Neural progenitor cell (in vitro differentiated cells): ENCODE measurements at regions not wholly inside any gene's neighbourhood (a gene's known extent, or its start where the extent isn't known, plus 50 kb on each side); places are given as distances from the start of the nearest gene placed in this dataset.

Experiments used
- DNase-seq: peaks from one replicate; pipeline ENCODE4 v3.0.0-alpha.2; 2016; ENCODE audit warnings: low spot score
- H2AFZ ChIP-seq: fragments of 200-600 bp; sonication (generic); replicated peaks from 2 replicates; pipeline ENCODE4 v1.6.1; 2016; ENCODE audit warnings: antibody characterized with exemption
- H3F3A ChIP-seq: fragments of 200-600 bp; sonication (generic); 2 replicates; pipeline ENCODE4 v1.6.1; 2016; ENCODE audit warnings: antibody characterized with exemption, low read depth
- H3K27ac ChIP-seq: fragments of 200-600 bp; sonication (generic); 2 replicates; pipeline ENCODE4 v1.5.1; 2016; ENCODE audit warnings: mild to moderate bottlenecking
- H3K27me3 ChIP-seq: fragments of 200-600 bp; sonication (generic); 2 replicates; pipeline ENCODE4 v1.6.1; 2016; ENCODE audit warnings: mild to moderate bottlenecking, moderate library complexity
- H3K36me3 ChIP-seq: fragments of 200-600 bp; sonication (generic); 2 replicates; pipeline ENCODE4 v1.5.1; 2016
- H3K4me1 ChIP-seq: fragments of 200-600 bp; sonication (generic); 2 replicates; pipeline ENCODE4 v1.6.1; 2016; ENCODE audit warnings: mixed run types
- H3K4me2 ChIP-seq: fragments of 200-600 bp; sonication (generic); 2 replicates; pipeline ENCODE4 v1.6.1; 2016
- H3K4me3 ChIP-seq: fragments of 200-600 bp; sonication (generic); 2 replicates; pipeline ENCODE4 v1.5.1; 2016
- H3K79me2 ChIP-seq: fragments of 200-600 bp; sonication (generic); 2 replicates; pipeline ENCODE4 v1.6.1; 2016; ENCODE audit warnings: low read depth
- H3K9ac ChIP-seq: fragments of 200-600 bp; sonication (generic); 2 replicates; pipeline ENCODE4 v1.6.1; 2016
- H3K9me3 ChIP-seq: fragments of 200-600 bp; sonication (generic); 2 replicates; pipeline ENCODE4 v1.5.1; 2016; ENCODE audit warnings: low read depth
- H4K20me1 ChIP-seq: fragments of 200-600 bp; sonication (generic); 2 replicates; pipeline ENCODE4 v1.6.1; 2016; ENCODE audit warnings: low read depth
- H3K27ac Mint-ChIP-seq: 3 replicates; pipeline ENCODE4 v1.8.0; 2021; ENCODE audit warnings: mixed read lengths
- H3K27me3 Mint-ChIP-seq: 2 replicates; pipeline ENCODE4 v1.8.0; 2022; ENCODE audit warnings: low read depth, mild to moderate bottlenecking, inconsistent platforms, moderate library complexity, mixed read lengths; ENCODE audit not compliant: insufficient read depth
- H3K36me3 Mint-ChIP-seq: 3 replicates; pipeline ENCODE4 v1.8.0; 2021; ENCODE audit warnings: mixed read lengths
- H3K4me1 Mint-ChIP-seq: 3 replicates; pipeline ENCODE4 v1.8.0; 2021; ENCODE audit warnings: mixed read lengths
- H3K4me3 Mint-ChIP-seq: 3 replicates; pipeline ENCODE4 v1.8.0; 2021; ENCODE audit warnings: mild to moderate bottlenecking, moderate library complexity, mixed read lengths
- H3K9me3 Mint-ChIP-seq: 3 replicates; pipeline ENCODE4 v1.8.0; 2020; ENCODE audit warnings: mixed read lengths
- CTCF ChIP-seq: fragments of 200-600 bp; sonication (generic); IDR thresholded peaks from 2 replicates; pipeline ENCODE4 v1.5.1; 2017; ENCODE audit warnings: antibody characterized with exemption, mild to moderate bottlenecking
- EZH2 ChIP-seq: fragments of 200-600 bp; sonication (generic); IDR thresholded peaks from 2 replicates; pipeline ENCODE4 v1.6.1; 2017; ENCODE audit warnings: antibody characterized with exemption, mild to moderate bottlenecking, moderate library complexity
- EZH2phosphoT487 ChIP-seq: fragments of 200-600 bp; sonication (generic); IDR thresholded peaks from 2 replicates; pipeline ENCODE4 v1.6.1; 2017; ENCODE audit warnings: antibody characterized with exemption

GRCh38 chr12:58138424-58138823, 197.1 kb downstream of the ATP23 start:
- Mint-ChIP-seq H3K36me3 (no peaks in the 10 kb centered on the region), H3K4me1 (no peaks in the 10 kb centered on the region), H3K9me3 (peaks cover 2% of the 10 kb centered on the region), H3K27me3 (no peaks in the 10 kb centered on the region), H3K4me3 (no peak overlapping the region), H3K27ac (no peak overlapping the region)
- peaks cover 9% of the 10 kb centered on the region for H3F3A ChIP-seq
- no peaks in the 10 kb centered on the region for H3K79me2 ChIP-seq
- H3K4me2 ChIP-seq: peak overlapping the region; percentile 58
- no peak overlapping the region for H3K9ac ChIP-seq
- H3K27me3 ChIP-seq: no peaks in the 10 kb centered on the region
- H3K27ac ChIP-seq: peak overlapping the region; percentile 63
- no peaks in the 10 kb centered on the region for H3K36me3 ChIP-seq
- H2AFZ ChIP-seq: no peak overlapping the region
- peaks cover 11% of the 10 kb centered on the region for H3K9me3 ChIP-seq
- DNase-seq: no peak
- no peak overlapping the region for H3K4me3 ChIP-seq
- H4K20me1 ChIP-seq: no peaks in the 10 kb centered on the region
- TF ChIP-seq EZH2phosphoT487: no peak
- no peak for TF ChIP-seq EZH2
- TF ChIP-seq CTCF: no peak
- peaks cover 19% of the 10 kb centered on the region for H3K4me1 ChIP-seq

- Histone ChIP-seq H3K4me1 (peaks cover 19% of the 10 kb centered on the region), H4K20me1 (no peaks in the 10 kb centered on the region), H3K4me3 (no peak overlapping the region), H3K27ac (no peak overlapping the region), H3K36me3 (no peaks in the 10 kb centered on the region), H3K4me2 (peak overlapping the region; percentile 23), H3K9ac (no peak overlapping the region), H3K9me3 (peaks cover 11% of the 10 kb centered on the region), H3K27me3 (no peaks in the 10 kb centered on the region), H3K79me2 (no peaks in the 10 kb centered on the region), H3F3A (peaks cover 9% of the 10 kb centered on the region), H2AFZ (peak overlapping the region; percentile 31)
- Mint-ChIP-seq H3K9me3 (peaks cover 2% of the 10 kb centered on the region), H3K27ac (no peak overlapping the region), H3K27me3 (no peaks in the 10 kb centered on the region), H3K4me3 (no peak overlapping the region), H3K36me3 (no peaks in the 10 kb centered on the region), H3K4me1 (no peaks in the 10 kb centered on the region)
- no peak for TF ChIP-seq EZH2
- TF ChIP-seq CTCF: no peak
- TF ChIP-seq EZH2phosphoT487: no peak
- no peak for DNase-seq
Measured at GRCh38 chr12:58139894-58140293, 198.5 kb downstream of the ATP23 start.

GRCh38 chr12:58140395-58140794, 199.0 kb downstream of the ATP23 start:
- Mint-ChIP-seq H3K36me3 (no peaks in the 10 kb centered on the region), H3K4me3 (no peak overlapping the region), H3K9me3 (peaks cover 2% of the 10 kb centered on the region), H3K27ac (no peak overlapping the region), H3K27me3 (no peaks in the 10 kb centered on the region), H3K4me1 (no peaks in the 10 kb centered on the region)
- Histone ChIP-seq H3K4me2 (no peak overlapping the region), H3K79me2 (no peaks in the 10 kb centered on the region), H3K4me3 (no peak overlapping the region), H3K27me3 (no peaks in the 10 kb centered on the region), H2AFZ (no peak overlapping the region), H3K27ac (no peak overlapping the region), H3K9me3 (peaks cover 11% of the 10 kb centered on the region), H3K9ac (no peak overlapping the region), H3K4me1 (peaks cover 19% of the 10 kb centered on the region), H3K36me3 (no peaks in the 10 kb centered on the region), H3F3A (peaks cover 9% of the 10 kb centered on the region), H4K20me1 (no peaks in the 10 kb centered on the region)
- DNase-seq: no peak
- TF ChIP-seq EZH2 (no peak), EZH2phosphoT487 (no peak), CTCF (no peak)
